HG03159 (cell line): ENCODE measurements at regions not wholly inside any gene's neighbourhood (a gene's known extent, or its start where the extent isn't known, plus 50 kb on each side); places are given as distances from the start of the nearest gene placed in this dataset.
"Not testable (repeated sequence)": the region's sequence is repeated elsewhere in the genome, so short reads cannot be mapped to it uniquely, and the experiment has no call there.

Experiments
- ATAC-seq: cut with Tn5 transposase; IDR thresholded peaks from one replicate; pipeline ENCODE4 v1.9.1; 2021; ENCODE audit warnings: mild to moderate bottlenecking, moderate library complexity; ENCODE audit not compliant: unreplicated experiment

GRCh38 chr3:137582484-137582883 is 181.6 kb upstream of the SOX14 start:
- ATAC-seq = no peak

GRCh38 chr3:137583256-137583655 is 180.9 kb upstream of the SOX14 start:
- no peak for ATAC-seq

GRCh38 chr3:137588871-137589270 is 175.2 kb upstream of the SOX14 start:
- ATAC-seq = no peak

GRCh38 chr3:137595415-137595814 is 168.7 kb upstream of the SOX14 start:
- not testable (repeated sequence) for ATAC-seq

- no peak for ATAC-seq
Measured at GRCh38 chr3:137610723-137611122, 153.4 kb upstream of the SOX14 start.

- ATAC-seq = no peak
Measured at GRCh38 chr3:137612291-137612690, 151.8 kb upstream of the SOX14 start.

GRCh38 chr3:137615659-137616418 is 148.3 kb upstream of the SOX14 start:
- ATAC-seq = no peak

- no peak for ATAC-seq
Measured at GRCh38 chr3:137641879-137642704, 122.0 kb upstream of the SOX14 start.

GRCh38 chr3:137642831-137643230 is 121.3 kb upstream of the SOX14 start:
- no peak for ATAC-seq

- ATAC-seq = no peak
Measured at GRCh38 chr3:137647179-137647578, 116.9 kb upstream of the SOX14 start.

GRCh38 chr3:137669519-137670060 is 94.5 kb upstream of the SOX14 start:
- ATAC-seq = no peak

GRCh38 chr3:137687181-137687879 is 76.8 kb upstream of the SOX14 start:
- ATAC-seq = no peak

GRCh38 chr3:137692803-137693431 is 71.2 kb upstream of the SOX14 start:
- ATAC-seq = no peak

GRCh38 chr3:137693791-137694190 is 70.3 kb upstream of the SOX14 start:
- ATAC-seq = no peak

GRCh38 chr3:137694836-137695235 is 69.3 kb upstream of the SOX14 start:
- ATAC-seq = no peak

GRCh38 chr3:137695351-137695750 is 68.8 kb upstream of the SOX14 start:
- no peak for ATAC-seq

- no peak for ATAC-seq
Measured at GRCh38 chr3:137709011-137709601, 55.0 kb upstream of the SOX14 start.

- not testable (repeated sequence) for ATAC-seq
Measured at GRCh38 chr3:137713965-137714364, 50.1 kb upstream of the SOX14 start.
